HepG2 (cell line): ENCODE measurements at regions not wholly inside any gene's neighbourhood (a gene's known extent, or its start where the extent isn't known, plus 50 kb on each side); places are given as distances from the start of the nearest gene placed in this dataset.

Experiments used
- ATRX ChIP-seq: sonication (generic); formaldehyde crosslinking; IDR thresholded peaks from 2 replicates; pipeline ENCODE4 v1.4.0; 2020; ENCODE audit warnings: missing genetic modification reagents, borderline replicate concordance
- GPN1 ChIP-seq: sonication (generic); formaldehyde crosslinking; IDR thresholded peaks from 2 replicates; pipeline ENCODE4 v1.5.1; 2020; ENCODE audit warnings: missing genetic modification reagents, borderline replicate concordance
- HNRNPH1 ChIP-seq: fragments of 200-400 bp; formaldehyde crosslinking; optimal IDR thresholded peaks from 2 replicates; pipeline ENCODE3; 2017; ENCODE audit warnings: mild to moderate bottlenecking, low read depth, low read length
- NFYB ChIP-seq: sonication (generic); formaldehyde crosslinking; IDR thresholded peaks from 2 replicates; pipeline ENCODE4 v1.4.0; 2020; ENCODE audit warnings: missing genetic modification reagents
- SMYD3 ChIP-seq: sonication (generic); formaldehyde crosslinking; IDR thresholded peaks from 2 replicates; pipeline ENCODE4 v1.8.1; 2023; ENCODE audit warnings: mild to moderate bottlenecking, missing genetic modification reagents
- SRSF9 ChIP-seq: fragments of 200-400 bp; formaldehyde crosslinking; IDR thresholded peaks from 2 replicates; pipeline ENCODE4 v1.6.1; 2018; ENCODE audit warnings: borderline replicate concordance, mild to moderate bottlenecking, low read depth, low read length; ENCODE audit not compliant: insufficient read depth, poor library complexity, severe bottlenecking
- TCF12 ChIP-seq, 2 experiments: fragments of 450-650 bp in 1 of 2; sonication (generic) in 1 of 2; formaldehyde crosslinking in 1 of 2; IDR thresholded peaks; 2 replicates each; pipeline versions ENCODE4 v1.6.1 to v1.8.0; 2017 to 2022; ENCODE audit warnings: antibody characterized with exemption in 1 of 2, mild to moderate bottlenecking in 1 of 2, missing genetic modification reagents in 1 of 2, moderate library complexity in 1 of 2
- ZNF333 ChIP-seq: sonication (generic); formaldehyde crosslinking; IDR thresholded peaks from 2 replicates; pipeline ENCODE4 v1.4.0; 2020; ENCODE audit warnings: mild to moderate bottlenecking, missing genetic modification reagents, borderline replicate concordance
- ZNF343 ChIP-seq: sonication (generic); formaldehyde crosslinking; IDR thresholded peaks from 2 replicates; pipeline ENCODE4 v1.4.0; 2020; ENCODE audit warnings: mild to moderate bottlenecking, missing genetic modification reagents
- ZNF501 ChIP-seq: sonication (generic); formaldehyde crosslinking; IDR thresholded peaks from 2 replicates; pipeline ENCODE4 v1.5.1; 2020; ENCODE audit warnings: mild to moderate bottlenecking, moderate library complexity, missing genetic modification reagents
- ZNF644 ChIP-seq: IDR thresholded peaks from 2 replicates; pipeline ENCODE4 v1.6.1; 2016; ENCODE audit warnings: low read depth
- ZSCAN31 ChIP-seq: sonication (generic); formaldehyde crosslinking; IDR thresholded peaks from 2 replicates; pipeline ENCODE4 v1.5.0; 2020; ENCODE audit warnings: low read depth, mild to moderate bottlenecking, missing genetic modification reagents
- TF ChIP-seq, protein P1 (sequence below): sonication (generic); formaldehyde crosslinking; IDR thresholded peaks from 2 replicates; pipeline ENCODE4 v1.4.0; 2020; ENCODE audit warnings: mild to moderate bottlenecking, missing genetic modification reagents
- TF ChIP-seq, protein P2 (sequence below): sonication (generic); formaldehyde crosslinking; IDR thresholded peaks from 2 replicates; pipeline ENCODE4 v1.4.0; 2020; ENCODE audit warnings: missing genetic modification reagents, borderline replicate concordance
- TF ChIP-seq, protein P3 (sequence below): sonication (generic); formaldehyde crosslinking; IDR thresholded peaks from 2 replicates; pipeline ENCODE4 v1.4.0; 2020; ENCODE audit warnings: missing genetic modification reagents
- TF ChIP-seq, protein P4 (sequence below): sonication (generic); formaldehyde crosslinking; IDR thresholded peaks from 2 replicates; pipeline ENCODE4 v1.8.0; 2023; ENCODE audit warnings: mild to moderate bottlenecking, missing genetic modification reagents
- TF ChIP-seq, protein P5 (sequence below): sonication (generic); formaldehyde crosslinking; IDR thresholded peaks from 2 replicates; pipeline ENCODE4 v1.4.0; 2020; ENCODE audit warnings: missing genetic modification reagents

DNA sequence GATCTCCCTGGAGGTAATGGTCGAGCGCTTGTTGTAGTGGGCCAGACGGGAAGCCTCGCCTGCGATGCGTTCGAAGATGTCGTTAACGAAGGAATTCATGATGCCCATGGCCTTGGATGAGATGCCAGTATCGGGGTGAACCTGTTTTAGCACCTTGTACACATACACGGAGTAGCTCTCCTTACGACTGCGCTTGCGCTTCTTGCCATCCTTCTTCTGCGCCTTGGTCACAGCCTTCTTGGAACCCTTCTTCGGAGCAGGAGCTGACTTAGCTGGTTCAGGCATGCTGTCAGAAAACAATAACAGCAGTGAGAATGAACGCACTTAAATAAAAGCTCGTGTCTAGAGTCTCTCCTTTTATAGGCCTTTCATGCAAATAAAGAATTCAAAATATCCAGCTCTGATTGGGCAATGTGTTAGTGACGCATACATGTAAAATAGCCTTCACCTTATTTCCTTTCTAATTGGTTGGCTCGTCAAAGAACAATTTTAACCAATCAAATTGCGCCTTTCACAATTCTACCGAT is 129.2 kb downstream of the HFE start (continued):
- TF ChIP-seq, protein P1, sequence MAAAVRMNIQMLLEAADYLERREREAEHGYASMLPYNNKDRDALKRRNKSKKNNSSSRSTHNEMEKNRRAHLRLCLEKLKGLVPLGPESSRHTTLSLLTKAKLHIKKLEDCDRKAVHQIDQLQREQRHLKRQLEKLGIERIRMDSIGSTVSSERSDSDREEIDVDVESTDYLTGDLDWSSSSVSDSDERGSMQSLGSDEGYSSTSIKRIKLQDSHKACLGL (CRISPR knock-in tag): peak; percentile 34; the same call in 1 of the 2 replicates
- TF ChIP-seq ZNF644 (CRISPR knock-in tag) (no peak), GPN1 (CRISPR knock-in tag) (no peak), ATRX (CRISPR knock-in tag) (no peak), ZSCAN31 (CRISPR knock-in tag) (0 out of 2 replicates have a peak, but pooled peaks have one; percentile 8), ZNF501 (no peak), ZNF343 (CRISPR knock-in tag) (no peak; the same call in 1 of the 2 replicates), SRSF9 (no peak), SMYD3 (peak; percentile 80; the same call in 1 of the 2 replicates), ZNF333 (CRISPR knock-in tag) (peak; percentile 15; the same call in 1 of the 2 replicates), NFYB (CRISPR knock-in tag) (peak; percentile 91), TCF12 (IDR thresholded peaks at IDR 0.05) (no peak), TCF12 (CRISPR knock-in tag; IDR thresholded peaks at IDR 0.05) (peak; percentile 68; the same call in 1 of the 2 replicates), HNRNPH1 (no peak)
- TF ChIP-seq, protein P2, sequence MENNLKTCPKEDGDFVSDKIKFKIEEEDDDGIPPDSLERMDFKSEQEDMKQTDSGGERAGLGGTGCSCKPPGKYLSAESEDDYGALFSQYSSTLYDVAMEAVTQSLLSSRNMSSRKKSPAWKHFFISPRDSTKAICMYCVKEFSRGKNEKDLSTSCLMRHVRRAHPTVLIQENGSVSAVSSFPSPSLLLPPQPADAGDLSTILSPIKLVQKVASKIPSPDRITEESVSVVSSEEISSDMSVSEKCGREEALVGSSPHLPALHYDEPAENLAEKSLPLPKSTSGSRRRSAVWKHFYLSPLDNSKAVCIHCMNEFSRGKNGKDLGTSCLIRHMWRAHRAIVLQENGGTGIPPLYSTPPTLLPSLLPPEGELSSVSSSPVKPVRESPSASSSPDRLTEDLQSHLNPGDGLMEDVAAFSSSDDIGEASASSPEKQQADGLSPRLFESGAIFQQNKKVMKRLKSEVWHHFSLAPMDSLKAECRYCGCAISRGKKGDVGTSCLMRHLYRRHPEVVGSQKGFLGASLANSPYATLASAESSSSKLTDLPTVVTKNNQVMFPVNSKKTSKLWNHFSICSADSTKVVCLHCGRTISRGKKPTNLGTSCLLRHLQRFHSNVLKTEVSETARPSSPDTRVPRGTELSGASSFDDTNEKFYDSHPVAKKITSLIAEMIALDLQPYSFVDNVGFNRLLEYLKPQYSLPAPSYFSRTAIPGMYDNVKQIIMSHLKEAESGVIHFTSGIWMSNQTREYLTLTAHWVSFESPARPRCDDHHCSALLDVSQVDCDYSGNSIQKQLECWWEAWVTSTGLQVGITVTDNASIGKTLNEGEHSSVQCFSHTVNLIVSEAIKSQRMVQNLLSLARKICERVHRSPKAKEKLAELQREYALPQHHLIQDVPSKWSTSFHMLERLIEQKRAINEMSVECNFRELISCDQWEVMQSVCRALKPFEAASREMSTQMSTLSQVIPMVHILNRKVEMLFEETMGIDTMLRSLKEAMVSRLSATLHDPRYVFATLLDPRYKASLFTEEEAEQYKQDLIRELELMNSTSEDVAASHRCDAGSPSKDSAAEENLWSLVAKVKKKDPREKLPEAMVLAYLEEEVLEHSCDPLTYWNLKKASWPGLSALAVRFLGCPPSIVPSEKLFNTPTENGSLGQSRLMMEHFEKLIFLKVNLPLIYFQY: no peak
- TF ChIP-seq, protein P3, sequence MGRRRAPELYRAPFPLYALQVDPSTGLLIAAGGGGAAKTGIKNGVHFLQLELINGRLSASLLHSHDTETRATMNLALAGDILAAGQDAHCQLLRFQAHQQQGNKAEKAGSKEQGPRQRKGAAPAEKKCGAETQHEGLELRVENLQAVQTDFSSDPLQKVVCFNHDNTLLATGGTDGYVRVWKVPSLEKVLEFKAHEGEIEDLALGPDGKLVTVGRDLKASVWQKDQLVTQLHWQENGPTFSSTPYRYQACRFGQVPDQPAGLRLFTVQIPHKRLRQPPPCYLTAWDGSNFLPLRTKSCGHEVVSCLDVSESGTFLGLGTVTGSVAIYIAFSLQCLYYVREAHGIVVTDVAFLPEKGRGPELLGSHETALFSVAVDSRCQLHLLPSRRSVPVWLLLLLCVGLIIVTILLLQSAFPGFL (CRISPR knock-in tag): no peak
- TF ChIP-seq, protein P4, sequence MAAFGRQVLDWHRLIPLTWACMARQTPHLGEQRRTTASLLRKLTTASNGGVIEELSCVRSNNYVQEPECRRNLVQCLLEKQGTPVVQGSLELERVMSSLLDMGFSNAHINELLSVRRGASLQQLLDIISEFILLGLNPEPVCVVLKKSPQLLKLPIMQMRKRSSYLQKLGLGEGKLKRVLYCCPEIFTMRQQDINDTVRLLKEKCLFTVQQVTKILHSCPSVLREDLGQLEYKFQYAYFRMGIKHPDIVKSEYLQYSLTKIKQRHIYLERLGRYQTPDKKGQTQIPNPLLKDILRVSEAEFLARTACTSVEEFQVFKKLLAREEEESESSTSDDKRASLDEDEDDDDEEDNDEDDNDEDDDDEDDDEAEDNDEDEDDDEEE (CRISPR knock-in tag): 0 out of 2 replicates have a peak, but pooled peaks have one; percentile 59
- TF ChIP-seq, protein P5, sequence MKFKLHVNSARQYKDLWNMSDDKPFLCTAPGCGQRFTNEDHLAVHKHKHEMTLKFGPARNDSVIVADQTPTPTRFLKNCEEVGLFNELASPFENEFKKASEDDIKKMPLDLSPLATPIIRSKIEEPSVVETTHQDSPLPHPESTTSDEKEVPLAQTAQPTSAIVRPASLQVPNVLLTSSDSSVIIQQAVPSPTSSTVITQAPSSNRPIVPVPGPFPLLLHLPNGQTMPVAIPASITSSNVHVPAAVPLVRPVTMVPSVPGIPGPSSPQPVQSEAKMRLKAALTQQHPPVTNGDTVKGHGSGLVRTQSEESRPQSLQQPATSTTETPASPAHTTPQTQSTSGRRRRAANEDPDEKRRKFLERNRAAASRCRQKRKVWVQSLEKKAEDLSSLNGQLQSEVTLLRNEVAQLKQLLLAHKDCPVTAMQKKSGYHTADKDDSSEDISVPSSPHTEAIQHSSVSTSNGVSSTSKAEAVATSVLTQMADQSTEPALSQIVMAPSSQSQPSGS: peak; percentile 66; the same call in 1 of the 2 replicates
